DND-41 (cell line): ENCODE measurements at regions not wholly inside any gene's neighbourhood (a gene's known extent, or its start where the extent isn't known, plus 50 kb on each side); places are given as distances from the start of the nearest gene placed in this dataset.

Experiments used
- EZH2 ChIP-seq: IDR thresholded peaks from 3 replicates; pipeline ENCODE4 v1.6.1; 2012; ENCODE audit warnings: borderline replicate concordance, low read depth, mild to moderate bottlenecking, moderate library complexity, low read length, inconsistent platforms; ENCODE audit not compliant: severe bottlenecking
- TF ChIP-seq, protein P1 (sequence below): IDR thresholded peaks from 2 replicates; pipeline ENCODE4 v1.5.1; 2012; ENCODE audit warnings: borderline replicate concordance, low read length, moderate library complexity, mild to moderate bottlenecking; ENCODE audit not compliant: poor library complexity, severe bottlenecking; ENCODE audit errors: extremely low read depth

DNA sequence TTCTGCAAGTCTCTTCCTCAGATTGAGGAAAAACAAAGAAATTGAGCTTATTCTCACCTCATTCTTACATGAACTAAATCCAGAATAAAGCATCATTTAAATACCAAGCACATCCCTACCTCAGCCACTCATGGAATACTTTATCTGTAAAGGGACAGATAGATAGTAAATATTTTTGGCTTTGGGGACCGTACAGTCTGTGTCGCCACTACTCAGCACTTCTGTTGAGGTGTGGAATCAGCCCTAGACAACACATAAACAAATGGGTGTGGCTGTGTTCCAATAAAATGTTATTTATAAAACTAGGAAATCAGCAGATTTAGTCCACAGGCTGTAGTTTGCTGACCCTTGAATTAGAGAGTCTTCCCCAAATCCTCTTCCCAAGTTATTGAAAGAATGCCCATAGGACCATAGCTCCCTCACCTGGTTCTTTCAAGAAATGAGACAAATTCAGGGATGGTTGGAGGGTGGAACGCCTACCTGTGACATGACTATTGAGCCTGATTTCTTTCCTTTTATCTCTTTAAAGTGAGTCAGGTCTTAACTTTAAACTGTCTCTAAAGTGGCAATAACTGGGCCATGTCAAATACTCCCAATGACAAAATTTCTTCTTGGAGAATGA, 878.5 kb downstream of the USP25 start:
- TF ChIP-seq, protein P1, sequence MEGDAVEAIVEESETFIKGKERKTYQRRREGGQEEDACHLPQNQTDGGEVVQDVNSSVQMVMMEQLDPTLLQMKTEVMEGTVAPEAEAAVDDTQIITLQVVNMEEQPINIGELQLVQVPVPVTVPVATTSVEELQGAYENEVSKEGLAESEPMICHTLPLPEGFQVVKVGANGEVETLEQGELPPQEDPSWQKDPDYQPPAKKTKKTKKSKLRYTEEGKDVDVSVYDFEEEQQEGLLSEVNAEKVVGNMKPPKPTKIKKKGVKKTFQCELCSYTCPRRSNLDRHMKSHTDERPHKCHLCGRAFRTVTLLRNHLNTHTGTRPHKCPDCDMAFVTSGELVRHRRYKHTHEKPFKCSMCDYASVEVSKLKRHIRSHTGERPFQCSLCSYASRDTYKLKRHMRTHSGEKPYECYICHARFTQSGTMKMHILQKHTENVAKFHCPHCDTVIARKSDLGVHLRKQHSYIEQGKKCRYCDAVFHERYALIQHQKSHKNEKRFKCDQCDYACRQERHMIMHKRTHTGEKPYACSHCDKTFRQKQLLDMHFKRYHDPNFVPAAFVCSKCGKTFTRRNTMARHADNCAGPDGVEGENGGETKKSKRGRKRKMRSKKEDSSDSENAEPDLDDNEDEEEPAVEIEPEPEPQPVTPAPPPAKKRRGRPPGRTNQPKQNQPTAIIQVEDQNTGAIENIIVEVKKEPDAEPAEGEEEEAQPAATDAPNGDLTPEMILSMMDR = peak; percentile 5
- no peak for TF ChIP-seq EZH2
